ENCODE measurements at regions not wholly inside any gene's neighbourhood (a gene's known extent, or its start where the extent isn't known, plus 50 kb on each side); places are given as distances from the start of the nearest gene placed in this dataset.

- TF ChIP-seq CTCF (conservative IDR thresholded peaks at IDR 0.05; ENCODE audit: low read length) (no peak), EZH2phosphoT487 (IDR thresholded peaks at IDR 0.05; ENCODE audit: borderline replicate concordance, low read depth, low read length) (no peak)
- intact Hi-C loops (cut with micrococcal nuclease; ENCODE audit: unreplicated experiment): no loop called here
- ChIA-PET POLR2A (interaction anchor here (0.6 kb wide), 1 partner anchor 21 kb away, joined by 3 read pairs; no protein-coding TSS in a partner anchor), CTCF (ENCODE audit: unreplicated experiment) (no interaction called here)
- Histone ChIP-seq H3K9me2 (ENCODE audit: insufficient read depth, low read length) (no peaks in the 10 kb centered on the region), H2AFZ (ENCODE audit: low read length) (no peak overlapping the region), H3K9me3 (ENCODE audit: low read length) (no peaks in the 10 kb centered on the region), H3K4me2 (ENCODE audit: low read length) (no peak overlapping the region), H3K36me3 (ENCODE audit: insufficient read depth, low read length) (no peaks in the 10 kb centered on the region), H3K4me3 (ENCODE audit: low read depth, low read length, poor library complexity, severe bottlenecking) (no peak overlapping the region), H4K20me1 (ENCODE audit: insufficient read depth, low read length) (no peaks in the 10 kb centered on the region; the same call in 1 of the 2 replicates), H3K79me2 (ENCODE audit: insufficient read depth, low read depth, low read length) (no peaks in the 10 kb centered on the region), H3K27ac (ENCODE audit: low read depth, low read length, poor library complexity, severe bottlenecking) (no peak overlapping the region), H3K4me1 (ENCODE audit: insufficient read depth, low read length, poor library complexity, severe bottlenecking) (no peaks in the 10 kb centered on the region)
- BruUV-seq (replicated peaks): no TSS peak
- DNase-seq (ENCODE audit: low spot score): no peak
Measured at GRCh38 chr3:24650839-24651238, 156.2 kb upstream of the THRB start.

GRCh38 chr3:24657870-24658510 lies 163.3 kb upstream of the THRB start:
- Histone ChIP-seq H3K79me2 (ENCODE audit: insufficient read depth, low read depth, low read length) (no peaks in the 10 kb centered on the region), H3K9me2 (ENCODE audit: insufficient read depth, low read length) (no peaks in the 10 kb centered on the region), H3K9me3 (ENCODE audit: low read length) (no peaks in the 10 kb centered on the region), H2AFZ (ENCODE audit: low read length) (no peak overlapping the region), H3K4me2 (ENCODE audit: low read length) (no peak overlapping the region), H3K4me1 (ENCODE audit: insufficient read depth, low read length, poor library complexity, severe bottlenecking) (no peaks in the 10 kb centered on the region), H4K20me1 (ENCODE audit: insufficient read depth, low read length) (no peaks in the 10 kb centered on the region), H3K4me3 (ENCODE audit: low read depth, low read length, poor library complexity, severe bottlenecking) (no peak overlapping the region), H3K27ac (ENCODE audit: low read depth, low read length, poor library complexity, severe bottlenecking) (no peak overlapping the region), H3K36me3 (ENCODE audit: insufficient read depth, low read length) (no peaks in the 10 kb centered on the region)
- TF ChIP-seq CTCF (conservative IDR thresholded peaks at IDR 0.05; ENCODE audit: low read length): no peak
- TF ChIP-seq EZH2phosphoT487 (IDR thresholded peaks at IDR 0.05; ENCODE audit: borderline replicate concordance, low read depth, low read length): no peak
- no TSS peak for BruUV-seq (replicated peaks)
- DNase-seq (ENCODE audit: low spot score): no peak
- intact Hi-C loops (cut with micrococcal nuclease; ENCODE audit: unreplicated experiment): no loop called here
- CTCF ChIA-PET (ENCODE audit: unreplicated experiment): no interaction called here
- POLR2A ChIA-PET: interaction anchor here (0.6 kb wide), 1 partner anchor 91 kb away, joined by 3 read pairs; no protein-coding TSS in a partner anchor

- intact Hi-C loops (cut with micrococcal nuclease; ENCODE audit: unreplicated experiment): no loop called here
- H3K4me1 ChIP-seq (ENCODE audit: insufficient read depth, low read length, poor library complexity, severe bottlenecking): no peaks in the 10 kb centered on the region
- H2AFZ ChIP-seq (ENCODE audit: low read length): no peak overlapping the region
- no peak overlapping the region for H3K4me2 ChIP-seq (ENCODE audit: low read length)
- H3K79me2 ChIP-seq (ENCODE audit: insufficient read depth, low read depth, low read length): no peaks in the 10 kb centered on the region
- H4K20me1 ChIP-seq (ENCODE audit: insufficient read depth, low read length): no peaks in the 10 kb centered on the region
- no peaks in the 10 kb centered on the region for H3K36me3 ChIP-seq (ENCODE audit: insufficient read depth, low read length)
- no peaks in the 10 kb centered on the region for H3K9me2 ChIP-seq (ENCODE audit: insufficient read depth, low read length)
- no peak overlapping the region for H3K4me3 ChIP-seq (ENCODE audit: low read depth, low read length, poor library complexity, severe bottlenecking)
- H3K27ac ChIP-seq (ENCODE audit: low read depth, low read length, poor library complexity, severe bottlenecking): no peak overlapping the region
- ChIA-PET POLR2A (no interaction called here), CTCF (ENCODE audit: unreplicated experiment) (no interaction called here)
- no TSS peak for BruUV-seq (replicated peaks)
- no peak for TF ChIP-seq EZH2phosphoT487 (IDR thresholded peaks at IDR 0.05; ENCODE audit: borderline replicate concordance, low read depth, low read length)
- no peak for TF ChIP-seq CTCF (conservative IDR thresholded peaks at IDR 0.05; ENCODE audit: low read length)
- DNase-seq (ENCODE audit: low spot score): no peak
- no peaks in the 10 kb centered on the region for H3K9me3 ChIP-seq (ENCODE audit: low read length)
Measured at GRCh38 chr3:24661175-24661584, 166.5 kb upstream of the THRB start.

Measured in OCI-LY7 (cell line).